A673 (cell line): ENCODE measurements at regions not wholly inside any gene's neighbourhood (a gene's known extent, or its start where the extent isn't known, plus 50 kb on each side); places are given as distances from the start of the nearest gene placed in this dataset.

ENCODE experiments used
- CTCF ChIP-seq: fragments of 300-800, 200-600 bp; sonication (generic); conservative IDR thresholded peaks from 2 replicates; pipeline ENCODE4 v1.5.1; 2017; ENCODE audit warnings: low read depth, mild to moderate bottlenecking, antibody characterized with exemption, low read length, moderate library complexity, mixed read lengths
- EZH2 ChIP-seq: fragments of 200-600 bp; sonication (generic); IDR thresholded peaks from 2 replicates; pipeline ENCODE4 v1.6.1; 2017; ENCODE audit warnings: borderline replicate concordance, low read depth, mild to moderate bottlenecking, mixed read lengths, antibody characterized with exemption, low read length; ENCODE audit not compliant: poor library complexity, severe bottlenecking

DNA sequence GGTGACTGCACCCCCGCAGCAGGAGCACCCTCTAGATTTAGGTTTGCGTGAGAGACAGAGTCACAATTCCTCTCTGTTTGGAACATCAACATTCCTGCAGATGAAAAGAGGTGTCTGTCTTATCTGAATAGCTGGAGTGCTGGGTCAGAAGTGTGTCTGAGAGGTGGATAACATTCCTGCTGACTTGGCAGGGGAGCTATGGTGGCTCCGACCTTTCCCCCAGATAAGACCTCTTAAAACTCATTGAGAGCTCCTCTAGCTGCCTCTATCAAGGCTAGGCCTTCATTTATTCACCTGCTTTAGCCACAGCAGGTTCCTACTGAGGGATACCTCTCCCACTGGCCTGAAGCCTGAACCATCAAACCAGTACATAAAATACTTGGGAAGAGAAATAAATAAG lies 615.5 kb downstream of the LRRC70 start:
- TF ChIP-seq CTCF = no peak
- TF ChIP-seq EZH2 = no peak
